Skin epidermis (tissue), 12 donors: ENCODE measurements at regions not wholly inside any gene's neighbourhood (a gene's known extent, or its start where the extent isn't known, plus 50 kb on each side); places are given as distances from the start of the nearest gene placed in this dataset.

Experiments
- H3K27ac ChIP-seq, 21 experiments: fragments of 200-600 bp; sonication (generic) in 11 of 21; one replicate each; pipeline ENCODE4 v1.5.0; 2020; ENCODE audit warnings: mild to moderate bottlenecking in 3 of 21, inconsistent platforms in 2 of 21, moderate library complexity in 2 of 21
- H3K4me3 ChIP-seq, 7 experiments: fragments of 200-600 bp; sonication (generic) in 2 of 7; one replicate each; pipeline ENCODE4 v1.5.0; 2020; ENCODE audit warnings: inconsistent platforms in 2 of 7, mild to moderate bottlenecking in 2 of 7, moderate library complexity in 1 of 7

- Histone ChIP-seq H3K4me3 (no peak overlapping the region), H3K27ac (no peak overlapping the region)
These were observed 150.4 kb upstream of the GAREM1 start for GRCh38 chr18:32621034-32621433.

DNA sequence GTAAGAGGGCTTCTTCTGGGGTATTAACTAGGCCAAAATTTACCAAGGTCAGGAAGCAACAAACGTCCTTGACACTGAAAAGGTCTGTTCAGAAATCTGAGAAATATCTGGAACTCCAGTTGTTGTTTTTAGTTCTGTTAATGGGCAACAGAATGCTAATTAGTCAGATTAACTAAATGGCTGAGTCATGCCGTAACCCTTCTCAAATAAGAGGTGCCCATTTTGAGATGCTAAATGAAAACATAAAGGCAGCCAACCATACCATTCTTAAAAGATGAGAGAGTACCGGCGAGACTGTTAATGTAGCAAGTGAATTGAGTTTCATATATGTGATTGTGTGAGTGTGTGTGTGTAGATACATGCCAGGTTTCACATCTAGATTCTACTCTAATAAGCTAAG lies 147.9 kb upstream of the GAREM1 start:
- H3K4me3 ChIP-seq = no peak overlapping the region
- no peak overlapping the region for H3K27ac ChIP-seq

GRCh38 chr18:32613821-32614220 lies 143.1 kb upstream of the GAREM1 start:
- Histone ChIP-seq H3K4me3 (no peak overlapping the region), H3K27ac (no peak overlapping the region)

DNA sequence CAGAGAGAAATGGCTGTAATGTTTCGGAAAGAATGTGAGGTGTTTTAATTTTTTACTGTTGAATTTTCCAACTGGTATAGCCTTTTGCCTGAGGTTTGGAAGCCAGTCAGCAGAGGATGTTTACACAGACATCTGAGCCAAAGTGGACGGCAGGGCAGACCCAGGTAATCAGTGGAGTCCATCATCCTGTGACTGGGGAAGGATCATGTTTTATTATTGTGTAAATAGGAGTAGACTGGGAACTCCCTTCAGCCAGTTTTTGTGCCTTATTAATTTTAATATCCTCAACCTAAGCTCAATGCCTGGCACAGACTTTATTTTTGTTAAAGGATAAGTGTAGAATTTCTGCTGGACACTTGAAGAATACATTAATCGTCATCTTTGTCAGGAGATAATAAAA lies 142.0 kb upstream of the GAREM1 start:
- H3K27ac ChIP-seq = no peak overlapping the region
- no peak overlapping the region for H3K4me3 ChIP-seq

DNA sequence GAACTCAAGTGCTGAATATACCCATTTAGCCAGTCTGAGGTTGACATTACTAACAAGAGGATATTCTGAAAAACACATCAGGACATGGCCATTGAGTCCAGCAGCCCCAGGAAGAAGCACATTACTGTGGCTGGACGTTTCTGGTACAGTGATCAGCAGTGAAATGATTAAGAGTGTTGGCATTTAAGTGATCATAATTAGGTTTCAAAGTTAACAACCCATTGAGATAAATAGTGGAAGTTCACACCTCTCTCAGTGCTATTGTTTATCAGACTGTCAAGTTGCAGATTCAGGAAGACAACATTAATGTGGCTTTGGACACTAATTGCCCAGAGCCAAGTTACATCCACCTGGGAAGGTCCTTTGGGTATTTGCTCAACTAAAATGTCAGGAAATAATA lies 139.5 kb upstream of the GAREM1 start:
- Histone ChIP-seq H3K4me3 (no peak overlapping the region), H3K27ac (no peak overlapping the region)

DNA sequence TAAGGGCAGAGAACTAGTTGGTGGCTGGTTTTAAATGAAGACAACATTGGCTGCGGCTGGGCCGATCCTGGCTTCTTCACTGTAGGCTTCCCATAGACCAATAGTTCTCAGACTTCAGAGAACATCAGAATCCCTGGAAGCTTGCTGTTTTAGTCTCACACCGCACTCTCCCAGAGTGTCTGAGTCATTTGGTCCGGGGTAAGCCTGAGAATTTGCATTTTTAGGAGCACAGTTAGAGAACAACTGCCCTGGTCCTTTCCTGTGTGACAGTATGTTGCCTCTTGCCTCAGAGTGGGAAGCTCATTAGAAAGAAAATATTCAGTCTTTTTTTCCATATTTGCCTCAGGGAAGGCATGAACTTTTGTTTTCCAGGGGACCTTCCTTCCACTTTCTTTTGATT lies 137.1 kb upstream of the GAREM1 start:
- Histone ChIP-seq H3K27ac (no peak overlapping the region), H3K4me3 (no peak overlapping the region)

GRCh38 chr18:32598144-32598543 lies 127.5 kb upstream of the GAREM1 start:
- H3K4me3 ChIP-seq = no peak overlapping the region
- H3K27ac ChIP-seq = no peak overlapping the region

DNA sequence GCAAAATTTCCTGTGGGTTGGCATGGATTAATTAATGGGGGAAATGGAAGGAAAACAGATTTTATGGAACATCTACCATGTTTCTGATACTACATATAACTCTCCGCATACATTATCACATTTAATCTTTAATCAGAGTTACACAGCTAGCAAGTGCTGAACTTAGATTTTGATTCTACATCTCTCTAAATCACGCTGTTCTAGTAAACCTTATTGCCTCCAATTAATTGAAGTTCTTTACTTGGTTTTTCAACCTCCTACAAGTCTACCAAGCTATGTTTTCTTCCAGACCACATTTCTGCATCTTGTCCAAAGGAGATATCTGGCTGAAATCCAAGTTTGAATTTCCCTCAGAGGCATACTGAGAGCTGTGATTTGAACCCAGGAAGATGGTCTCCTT lies 125.8 kb upstream of the GAREM1 start:
- Histone ChIP-seq H3K27ac (no peak overlapping the region), H3K4me3 (no peak overlapping the region)

GRCh38 chr18:32595832-32596231 lies 125.2 kb upstream of the GAREM1 start:
- Histone ChIP-seq H3K4me3 (no peak overlapping the region), H3K27ac (no peak overlapping the region)

DNA sequence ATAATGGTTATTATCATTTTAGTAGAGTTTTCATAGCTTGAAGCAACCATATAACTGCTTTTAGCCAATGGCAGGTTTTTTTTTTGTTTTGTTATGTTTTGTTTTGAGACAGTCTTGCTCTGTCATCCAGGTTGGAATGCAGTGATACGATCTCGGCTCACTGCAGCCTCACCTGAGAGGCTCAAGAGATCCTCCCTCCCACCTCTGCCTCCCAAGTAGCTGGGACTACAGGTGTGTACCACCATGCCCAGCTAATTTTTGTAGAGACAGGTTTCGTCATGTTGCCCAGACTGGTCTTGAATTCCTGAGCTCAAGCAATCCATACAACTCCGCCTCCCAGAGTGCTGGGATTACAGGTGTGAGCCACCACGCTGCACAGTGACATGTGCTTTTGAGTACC lies 117.5 kb upstream of the GAREM1 start:
- Histone ChIP-seq H3K27ac (no peak overlapping the region), H3K4me3 (no peak overlapping the region)

- H3K4me3 ChIP-seq = no peak overlapping the region
- H3K27ac ChIP-seq = no peak overlapping the region
These were observed 112.7 kb upstream of the GAREM1 start for GRCh38 chr18:32583431-32583830.

- Histone ChIP-seq H3K27ac (no peak overlapping the region), H3K4me3 (no peak overlapping the region)
These were observed 111.8 kb upstream of the GAREM1 start for GRCh38 chr18:32582455-32582854.

DNA sequence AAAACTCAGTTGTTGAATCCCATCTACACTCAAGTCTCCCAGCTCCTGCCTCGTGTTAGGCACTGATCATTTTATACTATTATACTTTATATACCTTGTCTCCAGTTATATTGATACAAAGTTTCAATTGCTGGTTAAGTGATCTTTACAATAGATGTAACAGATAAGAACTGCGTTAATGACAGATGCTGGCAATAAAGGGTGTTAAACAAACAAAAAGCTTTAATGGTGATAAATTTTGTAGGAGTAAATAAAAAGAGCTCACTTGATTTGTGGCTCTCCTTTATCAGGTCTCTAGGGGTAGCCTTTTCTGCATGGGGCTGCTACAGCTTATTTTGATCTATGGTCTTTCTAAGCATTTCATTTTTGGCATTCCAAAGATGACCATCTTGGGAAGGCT lies 106.9 kb upstream of the GAREM1 start:
- Histone ChIP-seq H3K4me3 (no peak overlapping the region), H3K27ac (no peak overlapping the region)

GRCh38 chr18:32576296-32576916 lies 105.7 kb upstream of the GAREM1 start:
- H3K4me3 ChIP-seq = no peak overlapping the region
- no peak overlapping the region for H3K27ac ChIP-seq

DNA sequence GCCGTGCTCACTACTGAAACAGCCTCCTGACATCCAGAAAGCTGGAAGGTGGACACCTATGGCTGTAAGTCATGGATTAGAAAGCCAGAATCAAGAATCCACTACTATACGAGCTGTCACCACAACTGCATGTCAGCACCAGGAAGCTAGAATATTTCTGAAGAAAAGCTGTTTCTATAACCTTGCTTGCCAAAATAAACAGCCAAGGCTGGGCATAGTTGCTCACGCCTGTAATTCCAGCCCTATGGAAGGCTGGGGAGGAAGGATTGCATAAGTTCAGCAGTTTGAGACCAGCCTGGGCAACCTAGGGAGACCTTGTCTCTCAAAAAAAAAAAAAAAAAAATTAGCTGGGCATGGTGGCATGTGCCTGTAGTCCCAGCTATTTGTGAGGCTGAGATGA lies 96.3 kb upstream of the GAREM1 start:
- Histone ChIP-seq H3K4me3 (no peak overlapping the region), H3K27ac (no peak overlapping the region)

- Histone ChIP-seq H3K27ac (no peak overlapping the region), H3K4me3 (no peak overlapping the region)
These were observed 83.1 kb upstream of the GAREM1 start for GRCh38 chr18:32553640-32554365.

DNA sequence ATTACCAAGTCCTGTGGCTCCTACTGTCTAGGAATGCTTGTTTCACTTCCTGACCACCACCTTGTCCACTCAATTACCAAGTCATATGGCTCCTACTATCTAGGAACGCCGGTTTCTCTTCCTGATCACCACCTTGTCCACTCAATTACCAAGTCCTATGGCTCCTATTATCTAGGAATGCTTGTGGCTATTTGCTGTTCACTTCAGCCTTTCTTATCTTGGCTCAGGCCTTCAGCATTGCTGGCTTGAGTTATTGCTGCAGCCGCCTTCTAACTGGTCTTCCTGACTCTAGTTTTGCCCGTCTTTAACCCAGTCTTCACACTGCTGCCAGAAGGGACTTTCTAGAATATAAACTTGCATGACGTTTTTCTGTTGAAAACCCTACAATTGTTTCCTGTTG lies 82.5 kb upstream of the GAREM1 start:
- Histone ChIP-seq H3K27ac (no peak overlapping the region), H3K4me3 (no peak overlapping the region)

GRCh38 chr18:32552421-32553030 lies 81.8 kb upstream of the GAREM1 start:
- Histone ChIP-seq H3K27ac (no peak overlapping the region), H3K4me3 (no peak overlapping the region)

DNA sequence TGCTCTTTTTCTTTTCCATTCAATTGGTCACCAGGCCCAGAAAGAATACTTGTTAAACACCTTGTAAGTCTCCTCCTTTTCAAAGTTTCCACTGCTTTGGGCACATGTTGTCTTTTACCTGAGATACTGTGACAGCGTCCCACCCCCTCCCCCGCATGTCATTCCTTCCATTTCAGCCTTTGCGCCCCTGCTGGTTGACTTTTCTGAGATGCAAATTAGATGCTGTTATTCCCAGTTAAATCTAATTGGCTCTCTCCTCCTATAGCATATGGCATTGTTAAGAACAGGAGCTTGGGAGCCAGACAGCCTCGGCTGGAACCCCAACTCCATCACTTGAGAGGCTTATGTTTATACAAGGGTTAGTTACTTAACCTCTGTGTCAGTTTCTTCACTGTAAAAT lies 80.3 kb upstream of the GAREM1 start:
- Histone ChIP-seq H3K27ac (no peak overlapping the region), H3K4me3 (no peak overlapping the region)

DNA sequence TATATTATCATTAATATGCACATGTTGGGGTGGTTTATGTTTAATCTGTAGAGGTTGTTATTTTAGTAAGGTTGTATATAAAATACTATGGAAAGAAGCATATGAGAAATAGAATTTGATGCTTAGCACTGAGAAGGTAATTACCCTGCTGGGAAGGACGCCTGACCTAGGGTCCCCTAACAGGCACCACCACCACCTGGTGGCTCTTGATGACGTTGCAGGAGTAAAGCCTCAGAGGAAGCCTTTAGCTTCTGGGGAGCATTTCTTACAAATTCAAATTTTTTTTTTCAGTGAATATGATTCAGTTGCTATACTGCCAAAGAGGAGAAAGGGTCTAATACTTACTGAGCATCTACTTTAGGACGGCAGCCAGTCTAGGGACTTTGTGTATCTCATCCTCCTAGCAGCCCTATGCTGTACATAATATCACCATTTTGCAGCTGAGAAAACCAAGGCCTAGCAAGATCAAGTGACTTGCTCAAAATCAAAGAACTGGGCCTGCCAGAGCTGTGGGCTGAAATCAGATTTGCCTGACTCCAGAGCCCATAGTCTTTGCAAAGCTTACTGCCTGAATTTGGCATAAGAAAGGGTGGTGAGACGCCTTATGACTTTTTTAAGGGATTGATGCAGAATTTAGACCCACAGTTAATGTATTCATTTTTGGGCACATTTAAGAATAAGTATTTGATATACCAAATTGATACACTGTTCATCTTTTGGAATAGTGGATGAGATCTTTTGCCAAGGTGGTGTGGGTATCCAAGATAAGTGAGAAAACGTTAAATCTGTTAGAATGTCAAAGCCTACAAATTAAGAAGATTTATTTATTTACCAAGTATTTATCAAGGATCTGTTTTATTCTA lies 78.8 kb upstream of the GAREM1 start:
- no peak overlapping the region for H3K27ac ChIP-seq
- H3K4me3 ChIP-seq = no peak overlapping the region

- H3K4me3 ChIP-seq = no peak overlapping the region
- no peak overlapping the region for H3K27ac ChIP-seq
These were observed 78.0 kb upstream of the GAREM1 start for GRCh38 chr18:32548688-32549087.
